ENCODE measurements at regions not wholly inside any gene's neighbourhood (a gene's known extent, or its start where the extent isn't known, plus 50 kb on each side); places are given as distances from the start of the nearest gene placed in this dataset.

DNA sequence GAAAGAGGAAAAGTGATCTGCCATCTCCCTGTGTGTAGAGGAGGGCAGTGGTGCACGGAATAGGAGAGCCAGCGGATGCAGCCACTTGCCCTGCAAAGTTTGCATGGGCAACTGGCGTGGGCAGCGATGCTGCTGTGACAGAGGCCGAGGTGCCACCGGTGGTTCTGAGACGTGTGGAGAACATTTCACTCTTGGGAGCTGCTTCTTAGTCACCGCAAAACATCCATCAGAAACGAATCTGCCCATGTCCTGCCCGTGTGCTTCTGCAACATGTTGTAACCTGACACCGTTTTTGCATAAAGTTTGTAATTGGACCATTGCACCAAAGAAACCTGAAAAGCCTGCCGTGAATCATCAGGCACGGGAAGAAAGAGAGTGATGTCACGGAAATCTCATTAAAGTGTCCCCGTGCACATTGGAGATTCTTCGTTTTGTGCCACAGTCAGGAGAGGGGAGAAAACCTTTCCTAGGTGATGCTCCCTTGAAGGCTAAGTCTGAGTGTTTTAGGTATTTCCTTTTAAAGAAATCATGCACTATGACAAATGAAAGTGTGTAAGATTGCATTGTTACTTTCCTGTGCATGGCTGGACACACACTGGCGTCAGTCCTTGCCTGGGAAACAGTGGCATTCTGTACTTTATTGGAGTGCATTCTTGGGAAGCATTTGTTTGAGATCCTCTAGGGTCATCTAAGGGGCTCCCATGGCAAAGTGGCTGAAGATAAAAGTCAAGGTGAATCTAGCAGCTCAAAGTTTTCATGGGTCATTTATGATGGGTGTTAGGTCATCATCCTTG lies 302.6 kb downstream of the KLF6 start:
- TF ChIP-seq CTCF (IDR thresholded peaks at IDR 0.05; ENCODE audit: low read length): no peak
- no peak for TF ChIP-seq EZH2 (IDR thresholded peaks at IDR 0.05; ENCODE audit: borderline replicate concordance, low read length)
